ENCODE measurements at regions not wholly inside any gene's neighbourhood (a gene's known extent, or its start where the extent isn't known, plus 50 kb on each side); places are given as distances from the start of the nearest gene placed in this dataset.

DNA sequence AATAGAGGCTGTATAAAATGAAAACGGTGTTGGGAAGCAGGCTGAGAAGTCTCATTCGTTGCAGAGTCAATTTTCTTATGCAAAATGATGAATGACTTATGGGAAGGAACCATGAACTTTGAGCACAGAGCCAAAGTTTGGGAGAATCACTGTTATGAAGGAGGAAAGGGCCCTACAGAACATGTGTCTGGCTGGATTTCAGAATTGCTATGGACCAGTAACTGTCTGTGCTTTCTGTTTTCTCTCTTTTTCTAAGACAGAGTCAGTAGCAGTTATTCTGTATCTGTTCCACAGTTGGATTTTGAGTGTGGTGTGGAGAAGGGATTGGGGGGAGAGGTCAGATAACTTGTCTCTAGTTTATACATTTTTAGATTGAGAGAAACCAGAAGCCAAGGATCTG is 265.0 kb upstream of the HS3ST1 start:
- TF ChIP-seq, protein P1, sequence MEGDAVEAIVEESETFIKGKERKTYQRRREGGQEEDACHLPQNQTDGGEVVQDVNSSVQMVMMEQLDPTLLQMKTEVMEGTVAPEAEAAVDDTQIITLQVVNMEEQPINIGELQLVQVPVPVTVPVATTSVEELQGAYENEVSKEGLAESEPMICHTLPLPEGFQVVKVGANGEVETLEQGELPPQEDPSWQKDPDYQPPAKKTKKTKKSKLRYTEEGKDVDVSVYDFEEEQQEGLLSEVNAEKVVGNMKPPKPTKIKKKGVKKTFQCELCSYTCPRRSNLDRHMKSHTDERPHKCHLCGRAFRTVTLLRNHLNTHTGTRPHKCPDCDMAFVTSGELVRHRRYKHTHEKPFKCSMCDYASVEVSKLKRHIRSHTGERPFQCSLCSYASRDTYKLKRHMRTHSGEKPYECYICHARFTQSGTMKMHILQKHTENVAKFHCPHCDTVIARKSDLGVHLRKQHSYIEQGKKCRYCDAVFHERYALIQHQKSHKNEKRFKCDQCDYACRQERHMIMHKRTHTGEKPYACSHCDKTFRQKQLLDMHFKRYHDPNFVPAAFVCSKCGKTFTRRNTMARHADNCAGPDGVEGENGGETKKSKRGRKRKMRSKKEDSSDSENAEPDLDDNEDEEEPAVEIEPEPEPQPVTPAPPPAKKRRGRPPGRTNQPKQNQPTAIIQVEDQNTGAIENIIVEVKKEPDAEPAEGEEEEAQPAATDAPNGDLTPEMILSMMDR (IDR thresholded peaks at IDR 0.05), result no peak
- TF ChIP-seq EP300 (IDR thresholded peaks at IDR 0.05), result no peak

Data from tibial nerve (tissue), 4 donors.